A673 (cell line): ENCODE measurements at regions not wholly inside any gene's neighbourhood (a gene's known extent, or its start where the extent isn't known, plus 50 kb on each side); places are given as distances from the start of the nearest gene placed in this dataset.

Experiments
- BruUV-seq: library from RNA; stranded (reverse); fragments of 400-500 nt; replicated peaks from 2 replicates; lab custom pipeline; 2021; lab: Mats Ljungman, UMichigan
- CTCF ChIA-PET: fragments of 300-600 bp; sonication (Branson Sonifier 250); formaldehyde crosslinking; loops from one replicate; lab custom pipeline; 2022; ENCODE audit warnings: antibody characterized with exemption; lab: Charles Lee
- POLR2A ChIA-PET: fragments of 300-600 bp; sonication (Branson Sonifier 250); formaldehyde crosslinking; loops from one replicate; lab custom pipeline; 2022; ENCODE audit warnings: antibody characterized with exemption; ENCODE audit not compliant: low non-redundant PET; lab: Charles Lee
- DNase-seq: peaks from one replicate; pipeline ENCODE4 v3.0.0-alpha.2; 2015; ENCODE audit warnings: low spot score
- H3K27ac ChIP-seq: fragments of 200-600 bp; sonication (generic); 2 replicates; pipeline ENCODE4 v1.5.1; 2016; ENCODE audit warnings: mixed run types, low read depth, mild to moderate bottlenecking, mixed read lengths, antibody characterized with exemption, low read length; ENCODE audit not compliant: poor library complexity, severe bottlenecking
- H3K27me3 ChIP-seq: fragments of 200-600 bp; sonication (generic); replicated peaks from 2 replicates; pipeline ENCODE4 v1.6.1; 2017; ENCODE audit warnings: mixed run types, low read depth, mild to moderate bottlenecking, mixed read lengths, antibody characterized with exemption, low read length; ENCODE audit not compliant: insufficient read depth, poor library complexity
- H3K36me3 ChIP-seq: fragments of 200-600 bp; sonication (generic); 2 replicates; pipeline ENCODE4 v1.6.1; 2016; ENCODE audit warnings: mixed run types, mild to moderate bottlenecking, mixed read lengths, antibody characterized with exemption, low read length; ENCODE audit not compliant: insufficient read depth, poor library complexity, severe bottlenecking
- H3K4me1 ChIP-seq: fragments of 200-600 bp; sonication (generic); 2 replicates; pipeline ENCODE4 v1.6.1; 2017; ENCODE audit warnings: mixed run types, mild to moderate bottlenecking, mixed read lengths, antibody characterized with exemption, low read length; ENCODE audit not compliant: insufficient read depth, poor library complexity, severe bottlenecking
- H3K4me3 ChIP-seq: fragments of 200-600 bp; sonication (generic); 2 replicates; pipeline ENCODE4 v1.5.1; 2016; ENCODE audit warnings: low read depth, mixed run types, mild to moderate bottlenecking, mixed read lengths, low read length; ENCODE audit not compliant: poor library complexity, severe bottlenecking
- H3K9me3 ChIP-seq: fragments of 200-600 bp; sonication (generic); 2 replicates; pipeline ENCODE4 v1.6.1; 2016; ENCODE audit warnings: mixed run types, low read depth, mild to moderate bottlenecking, mixed read lengths, antibody characterized with exemption, low read length; ENCODE audit not compliant: poor library complexity, severe bottlenecking
- CTCF ChIP-seq: fragments of 300-800, 200-600 bp; sonication (generic); conservative IDR thresholded peaks from 2 replicates; pipeline ENCODE4 v1.5.1; 2017; ENCODE audit warnings: low read depth, mild to moderate bottlenecking, antibody characterized with exemption, low read length, moderate library complexity, mixed read lengths
- EZH2 ChIP-seq: fragments of 200-600 bp; sonication (generic); IDR thresholded peaks from 2 replicates; pipeline ENCODE4 v1.6.1; 2017; ENCODE audit warnings: borderline replicate concordance, low read depth, mild to moderate bottlenecking, mixed read lengths, antibody characterized with exemption, low read length; ENCODE audit not compliant: poor library complexity, severe bottlenecking
- intact Hi-C: fragments of 100-400 bp; cut with micrococcal nuclease; formaldehyde crosslinking; loops from one replicate; pipeline ENCODE4 v1.10.0; 2022; ENCODE audit not compliant: unreplicated experiment

- Histone ChIP-seq H3K4me1 (no peaks in the 10 kb centered on the region), H3K27me3 (no peaks in the 10 kb centered on the region), H3K4me3 (no peak overlapping the region), H3K27ac (no peak overlapping the region), H3K9me3 (no peaks in the 10 kb centered on the region), H3K36me3 (no peaks in the 10 kb centered on the region)
- POLR2A ChIA-PET, result no interaction called here
- DNase-seq, result no peak
- no TSS peak for BruUV-seq
- TF ChIP-seq CTCF (no peak), EZH2 (no peak)
- intact Hi-C loops, result no loop called here
- CTCF ChIA-PET, result no interaction called here
Measured at GRCh38 chr7:116614499-116615262, 57.3 kb upstream of the MET start.

GRCh38 chr7:116616555-116617059 is 55.4 kb upstream of the MET start:
- CTCF ChIA-PET, result no interaction called here
- intact Hi-C loops, result no loop called here

GRCh38 chr7:116617878-116618277 is 54.1 kb upstream of the MET start:
- no peaks in the 10 kb centered on the region for H3K4me1 ChIP-seq
- H3K9me3 ChIP-seq, result no peaks in the 10 kb centered on the region
- no peak overlapping the region for H3K27ac ChIP-seq
- H3K4me3 ChIP-seq, result no peak overlapping the region
- POLR2A ChIA-PET, result no interaction called here
- no peaks in the 10 kb centered on the region for H3K36me3 ChIP-seq
- CTCF ChIA-PET, result no interaction called here
- intact Hi-C loops, result no loop called here
- no TSS peak for BruUV-seq
- no peaks in the 10 kb centered on the region for H3K27me3 ChIP-seq
- TF ChIP-seq EZH2 (no peak), CTCF (no peak)
- no peak for DNase-seq

More at GRCh38 chr7:116616555-116617059, 55.4 kb upstream of the MET start:
- no peak for DNase-seq
- Histone ChIP-seq H3K27ac (no peak overlapping the region), H3K9me3 (no peaks in the 10 kb centered on the region), H3K27me3 (no peaks in the 10 kb centered on the region), H3K4me3 (no peak overlapping the region), H3K4me1 (no peaks in the 10 kb centered on the region), H3K36me3 (no peaks in the 10 kb centered on the region)
- BruUV-seq, result no TSS peak
- TF ChIP-seq EZH2, result no peak
- TF ChIP-seq CTCF, result no peak
- POLR2A ChIA-PET, result no interaction called here
